PFSK-1 (cell line): ENCODE measurements at regions not wholly inside any gene's neighbourhood (a gene's known extent, or its start where the extent isn't known, plus 50 kb on each side); places are given as distances from the start of the nearest gene placed in this dataset.

ENCODE experiments used
- FOXP2 ChIP-seq: optimal IDR thresholded peaks from 2 replicates; pipeline ENCODE3; 2011; ENCODE audit warnings: borderline replicate concordance, control low read depth, inconsistent platforms; ENCODE audit not compliant: insufficient read depth; ENCODE audit errors: extremely low read length, extremely low read depth
- POLR2AphosphoS5 ChIP-seq: IDR thresholded peaks from 2 replicates; pipeline ENCODE4 v1.6.1; 2012; ENCODE audit warnings: low read depth, mild to moderate bottlenecking, control low read depth, low read length, moderate library complexity
- SIN3A ChIP-seq: IDR thresholded peaks from 2 replicates; pipeline ENCODE4 v1.6.1; 2012; ENCODE audit warnings: mild to moderate bottlenecking, low read length, moderate library complexity, borderline replicate concordance; ENCODE audit not compliant: insufficient read depth
- TAF1 ChIP-seq: IDR thresholded peaks from 2 replicates; pipeline ENCODE4 v1.6.1; 2012; ENCODE audit warnings: low read length, control low read depth, borderline replicate concordance; ENCODE audit not compliant: insufficient read depth
- TF ChIP-seq, protein P1 (sequence below), 2 experiments: IDR thresholded peaks; 2 replicates each; pipeline versions ENCODE4 v1.6.1 to v1.8.0; 2011 to 2012; ENCODE audit warnings: low read depth in 2 of 2, low read length in 2 of 2, control low read depth in 1 of 2, inconsistent platforms in 1 of 2, mild to moderate bottlenecking in 1 of 2, moderate library complexity in 1 of 2; ENCODE audit not compliant: insufficient read depth in 1 of 2

DNA sequence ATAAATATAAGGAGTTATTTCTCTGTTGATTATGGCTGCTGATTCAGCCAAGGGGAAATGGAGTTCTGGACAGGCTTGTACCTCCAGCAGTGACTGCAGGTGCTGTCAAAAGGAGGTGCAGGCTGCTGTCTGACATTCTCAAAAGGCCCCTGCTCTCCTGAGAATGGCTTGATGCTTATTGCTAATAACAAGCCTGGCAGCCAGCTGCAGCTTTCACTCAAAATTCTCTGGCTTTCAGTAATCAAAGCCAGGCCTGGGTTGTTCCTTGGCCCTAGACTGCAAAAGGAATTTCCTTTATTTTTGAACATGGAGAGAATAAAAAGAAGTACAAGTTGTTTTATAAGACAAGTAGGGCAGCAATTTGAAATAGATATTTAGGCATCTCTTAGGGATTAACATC, 575.9 kb downstream of the MID1IP1 start:
- TF ChIP-seq FOXP2, result no peak
- TF ChIP-seq, protein P1, sequence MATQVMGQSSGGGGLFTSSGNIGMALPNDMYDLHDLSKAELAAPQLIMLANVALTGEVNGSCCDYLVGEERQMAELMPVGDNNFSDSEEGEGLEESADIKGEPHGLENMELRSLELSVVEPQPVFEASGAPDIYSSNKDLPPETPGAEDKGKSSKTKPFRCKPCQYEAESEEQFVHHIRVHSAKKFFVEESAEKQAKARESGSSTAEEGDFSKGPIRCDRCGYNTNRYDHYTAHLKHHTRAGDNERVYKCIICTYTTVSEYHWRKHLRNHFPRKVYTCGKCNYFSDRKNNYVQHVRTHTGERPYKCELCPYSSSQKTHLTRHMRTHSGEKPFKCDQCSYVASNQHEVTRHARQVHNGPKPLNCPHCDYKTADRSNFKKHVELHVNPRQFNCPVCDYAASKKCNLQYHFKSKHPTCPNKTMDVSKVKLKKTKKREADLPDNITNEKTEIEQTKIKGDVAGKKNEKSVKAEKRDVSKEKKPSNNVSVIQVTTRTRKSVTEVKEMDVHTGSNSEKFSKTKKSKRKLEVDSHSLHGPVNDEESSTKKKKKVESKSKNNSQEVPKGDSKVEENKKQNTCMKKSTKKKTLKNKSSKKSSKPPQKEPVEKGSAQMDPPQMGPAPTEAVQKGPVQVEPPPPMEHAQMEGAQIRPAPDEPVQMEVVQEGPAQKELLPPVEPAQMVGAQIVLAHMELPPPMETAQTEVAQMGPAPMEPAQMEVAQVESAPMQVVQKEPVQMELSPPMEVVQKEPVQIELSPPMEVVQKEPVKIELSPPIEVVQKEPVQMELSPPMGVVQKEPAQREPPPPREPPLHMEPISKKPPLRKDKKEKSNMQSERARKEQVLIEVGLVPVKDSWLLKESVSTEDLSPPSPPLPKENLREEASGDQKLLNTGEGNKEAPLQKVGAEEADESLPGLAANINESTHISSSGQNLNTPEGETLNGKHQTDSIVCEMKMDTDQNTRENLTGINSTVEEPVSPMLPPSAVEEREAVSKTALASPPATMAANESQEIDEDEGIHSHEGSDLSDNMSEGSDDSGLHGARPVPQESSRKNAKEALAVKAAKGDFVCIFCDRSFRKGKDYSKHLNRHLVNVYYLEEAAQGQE (IDR thresholded peaks at IDR 0.05; ENCODE audit: insufficient read depth in 1 of 2, low read depth in 2 of 2, low read length in 2 of 2), result no peak

DNA sequence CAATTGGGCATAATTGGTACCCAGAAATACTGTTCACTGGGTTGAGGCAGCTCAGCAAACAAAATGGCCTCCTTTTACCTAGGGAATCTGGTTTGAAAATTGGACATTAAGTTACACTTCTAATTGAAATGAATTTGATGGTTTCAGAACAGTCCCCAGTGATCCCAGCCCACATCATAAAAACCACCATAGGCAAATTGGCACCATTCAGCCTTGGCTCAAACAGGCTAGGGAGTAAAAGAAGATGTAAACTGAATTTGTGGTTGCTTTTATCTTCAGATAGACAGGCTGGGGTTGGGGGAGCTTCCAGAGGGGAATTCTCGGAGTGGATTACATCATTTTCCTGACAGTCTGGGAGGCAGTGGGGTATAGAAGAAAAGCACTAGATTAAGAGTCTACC, 576.5 kb downstream of the MID1IP1 start:
- TF ChIP-seq TAF1, result no peak
- no peak for TF ChIP-seq POLR2AphosphoS5
- no peak for TF ChIP-seq FOXP2

DNA sequence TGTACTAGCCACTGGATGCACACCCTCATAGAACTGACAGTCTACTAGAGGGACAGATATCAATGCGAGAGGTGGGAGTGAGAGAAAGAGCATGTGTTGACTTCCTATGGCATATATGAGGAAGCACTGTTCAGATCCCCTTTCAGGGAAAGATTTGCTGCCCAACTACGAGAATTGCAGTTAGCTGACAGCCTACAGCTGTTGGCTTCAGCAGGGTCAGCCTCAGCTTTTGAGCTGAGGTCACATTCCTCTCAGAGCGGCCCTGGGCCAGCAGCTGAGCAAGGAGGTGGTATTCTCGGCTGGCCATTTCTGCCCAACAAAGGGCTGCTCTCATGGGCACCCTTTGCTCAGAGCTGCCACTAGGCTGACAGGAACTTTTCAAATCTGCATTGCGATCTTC, 580.2 kb downstream of the MID1IP1 start:
- TF ChIP-seq POLR2AphosphoS5, result no peak

DNA sequence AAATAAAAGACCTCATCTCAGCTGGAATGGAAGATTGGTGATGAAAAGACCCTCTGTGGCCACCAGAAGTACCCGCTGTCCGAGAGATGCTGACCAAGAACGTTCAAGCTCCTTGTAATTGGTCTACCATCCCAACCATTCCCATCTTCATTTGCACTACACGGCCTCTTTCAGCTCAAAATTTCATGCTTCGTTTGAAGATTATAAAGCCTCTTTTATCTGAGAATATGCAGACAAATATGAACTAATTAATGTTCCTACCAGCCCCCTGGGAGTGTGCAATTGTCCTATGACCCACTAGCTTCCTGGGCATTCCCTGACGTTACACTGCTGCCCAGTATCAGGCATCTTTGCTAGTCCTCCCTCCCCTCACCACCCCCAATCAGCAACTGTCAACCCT, 583.7 kb downstream of the MID1IP1 start:
- no peak for TF ChIP-seq POLR2AphosphoS5
- TF ChIP-seq TAF1, result no peak
- TF ChIP-seq FOXP2, result no peak
- TF ChIP-seq, protein P1 (IDR thresholded peaks at IDR 0.05; ENCODE audit: insufficient read depth in 1 of 2, low read depth in 2 of 2, low read length in 2 of 2), result no peak
- TF ChIP-seq SIN3A, result no peak

- TF ChIP-seq FOXP2 (no peak), POLR2AphosphoS5 (no peak), SIN3A (no peak), TAF1 (no peak)
- TF ChIP-seq, protein P1 (IDR thresholded peaks at IDR 0.05; ENCODE audit: insufficient read depth in 1 of 2, low read depth in 2 of 2, low read length in 2 of 2), result no peak
Observed at GRCh38 chrX:39388730-39389129, 587.5 kb downstream of the MID1IP1 start.

- no peak for TF ChIP-seq FOXP2
- TF ChIP-seq, protein P1 (IDR thresholded peaks at IDR 0.05; ENCODE audit: insufficient read depth in 1 of 2, low read depth in 2 of 2, low read length in 2 of 2), result no peak
Observed at GRCh38 chrX:39396358-39396995, 595.2 kb downstream of the MID1IP1 start.
